Loucy (cell line): ENCODE measurements at regions not wholly inside any gene's neighbourhood (a gene's known extent, or its start where the extent isn't known, plus 50 kb on each side); places are given as distances from the start of the nearest gene placed in this dataset.

Source experiments
- H2AFZ ChIP-seq: fragments of 200-600 bp; sonication (generic); 2 replicates; pipeline ENCODE4 v1.6.0; 2016; ENCODE audit warnings: antibody characterized with exemption, mild to moderate bottlenecking, low read length, moderate library complexity
- H3F3A ChIP-seq: fragments of 200-600 bp; 2 replicates; pipeline ENCODE4 v1.6.0; 2016; ENCODE audit warnings: antibody characterized with exemption, low read depth, mild to moderate bottlenecking
- H3K27me3 ChIP-seq: fragments of 200-600 bp; sonication (generic); 2 replicates; pipeline ENCODE4 v1.6.1; 2014; ENCODE audit warnings: low read length, mild to moderate bottlenecking; ENCODE audit not compliant: insufficient read depth, poor library complexity, severe bottlenecking
- H3K36me3 ChIP-seq: fragments of 200-600 bp; sonication (generic); 2 replicates; pipeline ENCODE4 v1.6.1; 2016; ENCODE audit warnings: low read length; ENCODE audit not compliant: insufficient read depth
- H3K4me1 ChIP-seq: fragments of 200-600 bp; sonication (generic); 2 replicates; pipeline ENCODE4 v1.5.1; 2014; ENCODE audit warnings: low read length, mild to moderate bottlenecking; ENCODE audit not compliant: insufficient read depth, poor library complexity, severe bottlenecking
- H3K4me2 ChIP-seq: fragments of 200-600 bp; sonication (generic); 2 replicates; pipeline ENCODE4 v1.6.0; 2014; ENCODE audit warnings: antibody characterized with exemption, low read length, low read depth, mild to moderate bottlenecking; ENCODE audit not compliant: poor library complexity, severe bottlenecking
- H3K4me3 ChIP-seq: fragments of 200-600 bp; sonication (generic); 2 replicates; pipeline ENCODE4 v1.5.1; 2014; ENCODE audit warnings: low read length, mild to moderate bottlenecking, mixed read lengths; ENCODE audit not compliant: poor library complexity, severe bottlenecking
- H3K79me2 ChIP-seq: fragments of 200-600 bp; sonication (generic); 2 replicates; pipeline ENCODE4 v1.6.1; 2014; ENCODE audit warnings: low read length; ENCODE audit not compliant: insufficient read depth
- H3K9ac ChIP-seq: fragments of 200-600 bp; sonication (generic); 2 replicates; pipeline ENCODE4 v1.6.0; 2014; ENCODE audit warnings: mild to moderate bottlenecking, low read depth, low read length, moderate library complexity; ENCODE audit not compliant: poor library complexity, severe bottlenecking
- H3K9me2 ChIP-seq: fragments of 200-600 bp; sonication (generic); replicated peaks from 2 replicates; pipeline ENCODE4 v1.6.1; 2016; ENCODE audit warnings: low read depth, low read length, mixed read lengths
- H3K9me3 ChIP-seq: fragments of 200-600 bp; sonication (generic); 2 replicates; pipeline ENCODE4 v1.6.1; 2014; ENCODE audit warnings: mild to moderate bottlenecking, antibody characterized with exemption, low read length, low read depth; ENCODE audit not compliant: insufficient read depth
- H4K20me1 ChIP-seq: fragments of 200-600 bp; sonication (generic); 2 replicates; pipeline ENCODE4 v1.6.0; 2014; ENCODE audit warnings: antibody characterized with exemption, low read length, mild to moderate bottlenecking; ENCODE audit not compliant: insufficient read depth, poor library complexity, severe bottlenecking
- EZH2phosphoT487 ChIP-seq: fragments of 200-600 bp; IDR thresholded peaks from 2 replicates; pipeline ENCODE4 v1.6.1; 2018; ENCODE audit warnings: antibody characterized with exemption, mild to moderate bottlenecking, moderate library complexity, borderline replicate concordance
- TF ChIP-seq, protein P1 (sequence below): fragments of 200-600 bp; sonication (generic); conservative IDR thresholded peaks from 2 replicates; pipeline ENCODE4 v1.5.1; 2014; ENCODE audit warnings: mild to moderate bottlenecking, antibody characterized with exemption, low read length

DNA sequence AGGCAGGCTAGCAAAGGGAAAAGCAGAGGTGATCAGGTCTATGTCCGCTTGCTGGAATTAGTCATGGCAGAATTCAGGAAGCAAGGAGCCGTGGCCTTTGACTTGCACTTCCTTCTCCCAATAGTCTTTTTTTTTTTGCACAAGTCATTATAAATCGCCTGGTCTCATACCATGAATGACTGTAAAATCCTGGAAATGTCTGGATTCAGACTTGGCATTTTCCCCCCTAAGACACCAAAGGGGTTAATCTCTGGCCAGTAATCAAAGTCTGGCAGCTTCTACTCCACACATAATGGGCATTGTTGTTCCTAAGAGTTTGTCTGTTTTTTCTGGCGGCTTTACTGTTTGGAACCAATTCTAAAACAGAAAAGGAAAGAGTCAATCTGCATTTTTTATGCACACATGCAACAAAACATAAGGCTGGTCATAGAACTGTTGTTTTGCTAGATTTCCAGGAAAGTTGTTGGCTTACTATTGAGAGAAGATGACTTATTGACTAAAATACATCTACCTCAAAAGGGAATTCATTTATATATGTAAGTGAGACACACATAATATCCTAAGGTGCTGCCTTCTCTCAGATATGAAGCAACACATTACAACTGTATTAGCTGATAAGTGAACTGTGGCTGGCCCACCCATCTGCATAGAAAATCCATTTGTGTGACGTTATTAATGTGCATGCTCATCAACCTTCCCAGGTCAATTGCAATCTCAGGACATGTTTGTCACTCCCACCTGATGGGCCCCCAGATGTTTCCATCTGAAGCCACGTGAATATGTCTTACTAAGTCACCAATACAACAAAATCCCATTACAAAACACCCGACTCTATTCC is 157.3 kb downstream of the BTG1 start:
- no peaks in the 10 kb centered on the region for H3K9me3 ChIP-seq
- H3K4me3 ChIP-seq = no peak overlapping the region
- H3K9me2 ChIP-seq = no peaks in the 10 kb centered on the region
- no peak overlapping the region for H3K4me2 ChIP-seq
- H3K4me1 ChIP-seq = no peaks in the 10 kb centered on the region
- H3K36me3 ChIP-seq = no peaks in the 10 kb centered on the region
- no peak overlapping the region for H3K9ac ChIP-seq
- TF ChIP-seq EZH2phosphoT487 = no peak
- TF ChIP-seq, protein P1, sequence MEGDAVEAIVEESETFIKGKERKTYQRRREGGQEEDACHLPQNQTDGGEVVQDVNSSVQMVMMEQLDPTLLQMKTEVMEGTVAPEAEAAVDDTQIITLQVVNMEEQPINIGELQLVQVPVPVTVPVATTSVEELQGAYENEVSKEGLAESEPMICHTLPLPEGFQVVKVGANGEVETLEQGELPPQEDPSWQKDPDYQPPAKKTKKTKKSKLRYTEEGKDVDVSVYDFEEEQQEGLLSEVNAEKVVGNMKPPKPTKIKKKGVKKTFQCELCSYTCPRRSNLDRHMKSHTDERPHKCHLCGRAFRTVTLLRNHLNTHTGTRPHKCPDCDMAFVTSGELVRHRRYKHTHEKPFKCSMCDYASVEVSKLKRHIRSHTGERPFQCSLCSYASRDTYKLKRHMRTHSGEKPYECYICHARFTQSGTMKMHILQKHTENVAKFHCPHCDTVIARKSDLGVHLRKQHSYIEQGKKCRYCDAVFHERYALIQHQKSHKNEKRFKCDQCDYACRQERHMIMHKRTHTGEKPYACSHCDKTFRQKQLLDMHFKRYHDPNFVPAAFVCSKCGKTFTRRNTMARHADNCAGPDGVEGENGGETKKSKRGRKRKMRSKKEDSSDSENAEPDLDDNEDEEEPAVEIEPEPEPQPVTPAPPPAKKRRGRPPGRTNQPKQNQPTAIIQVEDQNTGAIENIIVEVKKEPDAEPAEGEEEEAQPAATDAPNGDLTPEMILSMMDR = no peak
- no peaks in the 10 kb centered on the region for H3K27me3 ChIP-seq
- H4K20me1 ChIP-seq = no peaks in the 10 kb centered on the region
- H3F3A ChIP-seq = no peaks in the 10 kb centered on the region
- H2AFZ ChIP-seq = no peak overlapping the region
- no peaks in the 10 kb centered on the region for H3K79me2 ChIP-seq

DNA sequence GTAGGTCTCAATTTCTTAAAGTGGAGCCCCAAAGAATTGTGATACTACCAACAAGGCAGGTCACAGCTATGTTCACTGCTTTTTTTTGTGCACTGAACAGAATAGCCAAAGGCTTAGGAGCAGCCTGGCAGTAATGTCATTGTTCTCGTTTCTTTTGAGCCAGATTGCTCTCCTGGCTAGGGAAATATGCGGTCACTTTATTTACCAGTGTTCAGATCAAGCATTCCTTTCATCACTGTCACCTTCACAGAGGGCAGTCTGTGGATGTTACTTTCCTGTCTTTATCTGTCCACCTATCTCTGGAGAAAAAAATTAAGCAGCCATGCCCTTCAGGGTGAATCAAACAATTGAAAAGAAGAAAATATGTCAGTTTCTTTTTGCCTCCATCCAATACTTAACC is 159.6 kb downstream of the BTG1 start:
- no peaks in the 10 kb centered on the region for H3F3A ChIP-seq
- TF ChIP-seq EZH2phosphoT487 = no peak
- TF ChIP-seq, protein P1 = no peak
- H3K79me2 ChIP-seq = no peaks in the 10 kb centered on the region
- H3K9me3 ChIP-seq = no peaks in the 10 kb centered on the region
- H3K36me3 ChIP-seq = no peaks in the 10 kb centered on the region
- no peak overlapping the region for H2AFZ ChIP-seq
- no peaks in the 10 kb centered on the region for H3K27me3 ChIP-seq
- H3K4me3 ChIP-seq = no peak overlapping the region
- no peaks in the 10 kb centered on the region for H3K9me2 ChIP-seq
- no peak overlapping the region for H3K9ac ChIP-seq
- no peaks in the 10 kb centered on the region for H4K20me1 ChIP-seq
- H3K4me1 ChIP-seq = no peaks in the 10 kb centered on the region
- H3K4me2 ChIP-seq = no peak overlapping the region

DNA sequence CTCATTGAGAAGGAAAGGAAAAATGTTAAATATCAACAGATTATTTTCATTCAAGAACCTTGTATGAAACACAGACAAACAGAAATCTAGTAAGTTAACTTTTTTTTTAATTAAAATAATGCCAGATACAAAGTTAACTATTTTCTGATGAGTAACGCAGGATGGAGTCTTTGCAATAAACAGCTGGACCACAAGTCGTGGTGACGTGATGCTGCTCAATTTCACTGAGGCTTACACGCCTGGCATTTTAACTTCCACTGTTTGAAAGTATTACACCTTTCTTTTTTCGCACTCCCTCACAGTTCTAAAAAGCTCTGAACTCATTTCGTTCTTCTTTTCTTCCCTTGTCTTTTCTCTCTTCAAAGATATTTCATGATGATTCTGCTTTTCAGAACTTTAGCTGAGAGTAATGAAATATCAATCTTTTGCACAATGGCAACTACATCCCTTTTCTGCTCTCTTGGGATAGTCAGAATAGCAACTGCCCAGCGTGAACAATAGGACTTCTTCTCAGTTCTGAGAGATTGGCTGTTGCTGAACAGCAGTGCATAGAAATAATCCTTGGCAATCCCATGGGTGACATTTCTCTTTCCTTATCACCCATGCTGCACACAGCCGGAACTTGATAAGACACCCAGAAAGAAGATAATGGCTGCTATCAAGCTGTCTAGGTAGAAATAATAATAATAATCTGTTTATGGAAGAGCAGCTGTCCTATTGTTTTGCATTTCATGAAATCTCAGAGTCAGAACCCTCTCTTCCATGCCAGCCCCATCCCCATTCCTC is 160.5 kb downstream of the BTG1 start:
- H3K4me2 ChIP-seq = no peak overlapping the region

More for the DNA sequence above, 160.5 kb downstream of the BTG1 start:
- no peak for TF ChIP-seq EZH2phosphoT487
- TF ChIP-seq, protein P1 = no peak
- H3K27me3 ChIP-seq = no peaks in the 10 kb centered on the region
- H3K9me3 ChIP-seq = no peaks in the 10 kb centered on the region
- no peaks in the 10 kb centered on the region for H4K20me1 ChIP-seq
- H3K4me3 ChIP-seq = no peak overlapping the region
- H3K36me3 ChIP-seq = no peaks in the 10 kb centered on the region
- no peaks in the 10 kb centered on the region for H3K9me2 ChIP-seq
- H3K9ac ChIP-seq = no peak overlapping the region
- no peaks in the 10 kb centered on the region for H3K79me2 ChIP-seq
- no peaks in the 10 kb centered on the region for H3F3A ChIP-seq
- H3K4me1 ChIP-seq = no peaks in the 10 kb centered on the region
- no peak overlapping the region for H2AFZ ChIP-seq
